ENCODE measurements at regions not wholly inside any gene's neighbourhood (a gene's known extent, or its start where the extent isn't known, plus 50 kb on each side); places are given as distances from the start of the nearest gene placed in this dataset.

DNA sequence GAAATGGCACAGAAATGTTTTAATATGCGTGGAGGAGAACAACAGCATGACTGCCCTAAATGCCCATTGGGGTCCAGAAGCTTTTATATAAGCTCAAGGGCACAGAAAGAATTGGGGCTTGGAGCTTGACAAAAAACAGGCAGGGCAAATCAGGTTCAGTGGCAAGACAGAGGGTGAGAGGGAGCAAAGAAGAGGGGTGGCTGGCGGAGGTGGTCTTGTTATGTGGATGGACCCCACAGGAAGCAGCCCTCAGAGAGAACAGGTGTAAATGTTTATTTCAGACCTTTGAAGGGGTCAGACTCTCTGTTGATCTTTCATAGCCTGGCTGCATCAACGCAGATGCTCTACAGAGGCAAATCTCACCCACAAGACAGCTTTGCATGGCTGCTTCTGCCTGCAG is 213.1 kb upstream of the B3GAT1 start:
- no peak overlapping the region for H3K4me3 ChIP-seq (ENCODE audit: low read depth, low read length)
- no peaks in the 10 kb centered on the region for H3K4me1 ChIP-seq (ENCODE audit: control insufficient read depth, insufficient read depth, low read length)
- ChIA-PET POLR2A (no interaction called here), CTCF (interaction anchor here (0.6 to 1.7 kb wide), 2 partner anchors 14 to 33 kb away, joined by 3 to 4 read pairs; no protein-coding TSS in a partner anchor)
- no peaks in the 10 kb centered on the region for H3K9me3 ChIP-seq (ENCODE audit: control insufficient read depth, insufficient read depth, low read depth, low read length)
- TF ChIP-seq ZBTB7A (tag by site-specific recombination; IDR thresholded peaks at IDR 0.05; ENCODE audit: low read depth), result no peak
- TF ChIP-seq ZNF571 (tag by site-specific recombination; IDR thresholded peaks at IDR 0.05), result no peak
- TF ChIP-seq, protein P1, sequence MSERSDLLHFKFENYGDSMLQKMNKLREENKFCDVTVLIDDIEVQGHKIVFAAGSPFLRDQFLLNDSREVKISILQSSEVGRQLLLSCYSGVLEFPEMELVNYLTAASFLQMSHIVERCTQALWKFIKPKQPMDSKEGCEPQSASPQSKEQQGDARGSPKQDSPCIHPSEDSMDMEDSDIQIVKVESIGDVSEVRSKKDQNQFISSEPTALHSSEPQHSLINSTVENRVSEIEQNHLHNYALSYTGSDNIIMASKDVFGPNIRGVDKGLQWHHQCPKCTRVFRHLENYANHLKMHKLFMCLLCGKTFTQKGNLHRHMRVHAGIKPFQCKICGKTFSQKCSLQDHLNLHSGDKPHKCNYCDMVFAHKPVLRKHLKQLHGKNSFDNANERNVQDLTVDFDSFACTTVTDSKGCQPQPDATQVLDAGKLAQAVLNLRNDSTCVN (tag by site-specific recombination; optimal IDR thresholded peaks at IDR 0.05), result no peak
- TF ChIP-seq ZNF561 (tag by site-specific recombination; IDR thresholded peaks at IDR 0.05; ENCODE audit: borderline replicate concordance), result no peak
- TF ChIP-seq, protein P2, sequence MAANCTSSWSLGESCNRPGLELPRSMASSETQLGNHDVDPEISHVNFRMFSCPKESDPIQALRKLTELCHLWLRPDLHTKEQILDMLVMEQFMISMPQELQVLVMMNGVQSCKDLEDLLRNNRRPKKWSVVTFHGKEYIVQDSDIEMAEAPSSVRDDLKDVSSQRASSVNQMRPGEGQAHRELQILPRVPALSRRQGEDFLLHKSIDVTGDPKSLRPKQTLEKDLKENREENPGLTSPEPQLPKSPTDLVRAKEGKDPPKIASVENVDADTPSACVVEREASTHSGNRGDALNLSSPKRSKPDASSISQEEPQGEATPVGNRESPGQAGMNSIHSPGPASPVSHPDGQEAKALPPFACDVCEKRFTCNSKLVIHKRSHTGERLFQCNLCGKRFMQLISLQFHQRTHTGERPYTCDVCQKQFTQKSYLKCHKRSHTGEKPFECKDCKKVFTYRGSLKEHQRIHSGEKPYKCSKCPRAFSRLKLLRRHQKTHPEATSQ (tag by site-specific recombination; IDR thresholded peaks at IDR 0.05), result no peak
- no peak for TF ChIP-seq YY1 (tag by site-specific recombination; IDR thresholded peaks at IDR 0.05)
- TF ChIP-seq, protein P3, sequence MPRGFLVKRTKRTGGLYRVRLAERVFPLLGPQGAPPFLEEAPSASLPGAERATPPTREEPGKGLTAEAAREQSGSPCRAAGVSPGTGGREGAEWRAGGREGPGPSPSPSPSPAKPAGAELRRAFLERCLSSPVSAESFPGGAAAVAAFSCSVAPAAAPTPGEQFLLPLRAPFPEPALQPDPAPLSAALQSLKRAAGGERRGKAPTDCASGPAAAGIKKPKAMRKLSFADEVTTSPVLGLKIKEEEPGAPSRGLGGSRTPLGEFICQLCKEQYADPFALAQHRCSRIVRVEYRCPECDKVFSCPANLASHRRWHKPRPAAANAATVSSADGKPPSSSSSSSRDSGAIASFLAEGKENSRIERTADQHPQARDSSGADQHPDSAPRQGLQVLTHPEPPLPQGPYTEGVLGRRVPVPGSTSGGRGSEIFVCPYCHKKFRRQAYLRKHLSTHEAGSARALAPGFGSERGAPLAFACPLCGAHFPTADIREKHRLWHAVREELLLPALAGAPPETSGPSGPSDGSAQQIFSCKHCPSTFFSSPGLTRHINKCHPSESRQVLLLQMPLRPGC (tag by site-specific recombination; IDR thresholded peaks at IDR 0.05), result no peak
- TF ChIP-seq WT1 (tag by site-specific recombination; IDR thresholded peaks at IDR 0.05), result no peak
- TF ChIP-seq KLF10 (tag by site-specific recombination; IDR thresholded peaks at IDR 0.05), result no peak
- no peak for TF ChIP-seq ZNF677 (tag by site-specific recombination; IDR thresholded peaks at IDR 0.05)
- no peak for TF ChIP-seq PRDM1 (tag by site-specific recombination; IDR thresholded peaks at IDR 0.05)
- no peak for TF ChIP-seq ZNF555 (tag by site-specific recombination; conservative IDR thresholded peaks at IDR 0.05)
- no peak for TF ChIP-seq REPIN1 (tag by site-specific recombination; IDR thresholded peaks at IDR 0.05; ENCODE audit: low read depth)
- H3K27ac ChIP-seq (ENCODE audit: extremely low read depth, low read depth, low read length), result no peak overlapping the region
- no peaks in the 10 kb centered on the region for H3K36me3 ChIP-seq (ENCODE audit: control insufficient read depth in 2 of 2, insufficient read depth in 1 of 2, low read length in 2 of 2)

DNA sequence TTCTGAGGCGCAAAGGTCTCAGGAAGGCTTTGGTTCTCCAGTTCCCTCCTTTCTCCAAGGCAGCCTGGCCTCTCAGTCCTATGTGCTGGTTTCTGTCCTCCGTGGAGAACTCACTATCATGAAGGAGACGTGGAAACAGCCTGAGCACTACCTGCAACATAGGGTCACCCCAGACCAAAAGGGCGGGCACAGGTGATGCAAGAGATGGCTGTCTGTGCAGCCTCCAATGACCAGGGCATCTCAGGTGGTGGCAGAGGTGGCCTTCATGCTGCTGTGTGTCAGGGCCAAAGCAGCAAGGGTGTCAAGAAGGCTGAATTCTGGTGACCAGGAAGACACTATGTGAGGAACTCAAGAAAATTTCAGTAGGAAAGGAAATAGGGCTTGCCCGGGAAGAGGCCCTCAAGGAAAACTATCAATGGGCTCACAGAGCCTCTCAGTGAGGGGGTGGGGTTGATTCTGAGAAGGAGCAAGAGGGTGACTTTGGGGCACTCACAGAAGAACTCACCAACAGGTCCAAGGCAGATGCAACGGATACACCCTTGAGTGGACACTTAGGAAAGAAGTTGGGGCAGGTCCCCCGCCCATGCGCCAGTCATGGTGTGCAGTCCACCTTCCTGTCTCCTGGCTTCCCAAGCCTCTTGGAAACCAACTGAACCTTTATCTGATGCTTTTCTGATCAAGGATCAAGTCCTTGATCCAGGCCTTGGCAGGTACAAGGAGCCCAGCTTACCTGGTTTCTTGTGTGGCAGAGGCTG is 212.3 kb upstream of the B3GAT1 start:
- no peak for TF ChIP-seq ZNF610 (tag by site-specific recombination; IDR thresholded peaks at IDR 0.05; ENCODE audit: borderline replicate concordance)
- no peak for TF ChIP-seq ZNF114 (tag by site-specific recombination; IDR thresholded peaks at IDR 0.05)
- TF ChIP-seq ZNF324 (tag by site-specific recombination; IDR thresholded peaks at IDR 0.05), result no peak
- no peak for TF ChIP-seq ZNF423 (tag by site-specific recombination; IDR thresholded peaks at IDR 0.05)
- TF ChIP-seq, protein P4, sequence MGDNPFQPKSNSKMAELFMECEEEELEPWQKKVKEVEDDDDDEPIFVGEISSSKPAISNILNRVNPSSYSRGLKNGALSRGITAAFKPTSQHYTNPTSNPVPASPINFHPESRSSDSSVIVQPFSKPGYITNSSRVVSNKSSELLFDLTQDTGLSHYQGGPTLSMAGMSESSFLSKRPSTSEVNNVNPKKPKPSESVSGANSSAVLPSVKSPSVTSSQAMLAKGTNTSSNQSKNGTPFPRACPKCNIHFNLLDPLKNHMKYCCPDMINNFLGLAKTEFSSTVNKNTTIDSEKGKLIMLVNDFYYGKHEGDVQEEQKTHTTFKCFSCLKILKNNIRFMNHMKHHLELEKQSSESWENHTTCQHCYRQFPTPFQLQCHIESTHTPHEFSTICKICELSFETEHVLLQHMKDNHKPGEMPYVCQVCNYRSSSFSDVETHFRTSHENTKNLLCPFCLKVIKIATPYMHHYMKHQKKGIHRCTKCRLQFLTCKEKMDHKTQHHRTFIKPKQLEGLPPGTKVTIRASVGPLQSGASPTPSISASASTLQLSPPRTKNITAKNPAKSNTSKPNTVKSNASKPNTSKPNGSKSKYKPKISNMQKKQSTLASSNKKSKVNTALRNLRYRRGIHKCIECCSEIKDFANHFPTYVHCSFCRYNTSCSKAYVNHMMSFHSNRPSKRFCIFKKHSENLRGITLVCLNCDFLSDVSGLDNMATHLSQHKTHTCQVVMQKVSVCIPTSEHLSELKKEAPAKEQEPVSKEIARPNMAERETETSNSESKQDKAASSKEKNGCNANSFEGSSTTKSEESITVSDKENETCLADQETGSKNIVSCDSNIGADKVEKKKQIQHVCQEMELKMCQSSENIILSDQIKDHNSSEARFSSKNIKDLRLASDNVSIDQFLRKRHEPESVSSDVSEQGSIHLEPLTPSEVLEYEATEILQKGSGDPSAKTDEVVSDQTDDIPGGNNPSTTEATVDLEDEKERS (tag by site-specific recombination; IDR thresholded peaks at IDR 0.05), result no peak
- no peak for TF ChIP-seq ZNF585B (tag by site-specific recombination; IDR thresholded peaks at IDR 0.05)
- TF ChIP-seq ZNF211 (tag by site-specific recombination; IDR thresholded peaks at IDR 0.05; ENCODE audit: low read depth), result no peak
- TF ChIP-seq SP3 (tag by site-specific recombination; IDR thresholded peaks at IDR 0.05), result no peak
- TF ChIP-seq ZNF654 (tag by site-specific recombination; IDR thresholded peaks at IDR 0.05; ENCODE audit: low read depth), result no peak
- TF ChIP-seq KLF9 (tag by site-specific recombination; IDR thresholded peaks at IDR 0.05; ENCODE audit: low read depth), result no peak
- no peak for TF ChIP-seq BCL11A (tag by site-specific recombination; IDR thresholded peaks at IDR 0.05; ENCODE audit: low read depth)
- TF ChIP-seq, protein P5, sequence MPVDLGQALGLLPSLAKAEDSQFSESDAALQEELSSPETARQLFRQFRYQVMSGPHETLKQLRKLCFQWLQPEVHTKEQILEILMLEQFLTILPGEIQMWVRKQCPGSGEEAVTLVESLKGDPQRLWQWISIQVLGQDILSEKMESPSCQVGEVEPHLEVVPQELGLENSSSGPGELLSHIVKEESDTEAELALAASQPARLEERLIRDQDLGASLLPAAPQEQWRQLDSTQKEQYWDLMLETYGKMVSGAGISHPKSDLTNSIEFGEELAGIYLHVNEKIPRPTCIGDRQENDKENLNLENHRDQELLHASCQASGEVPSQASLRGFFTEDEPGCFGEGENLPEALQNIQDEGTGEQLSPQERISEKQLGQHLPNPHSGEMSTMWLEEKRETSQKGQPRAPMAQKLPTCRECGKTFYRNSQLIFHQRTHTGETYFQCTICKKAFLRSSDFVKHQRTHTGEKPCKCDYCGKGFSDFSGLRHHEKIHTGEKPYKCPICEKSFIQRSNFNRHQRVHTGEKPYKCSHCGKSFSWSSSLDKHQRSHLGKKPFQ (tag by site-specific recombination; IDR thresholded peaks at IDR 0.05), result no peak
- no peak for TF ChIP-seq RBAK (tag by site-specific recombination; IDR thresholded peaks at IDR 0.05)
- TF ChIP-seq ZNF169 (tag by site-specific recombination; IDR thresholded peaks at IDR 0.05), result no peak
- ChIA-PET CTCF (interaction anchor here (0.6 kb wide), 1 partner anchor 14 kb away, joined by 4 read pairs; no protein-coding TSS in a partner anchor), POLR2A (no interaction called here)
- no peaks in the 10 kb centered on the region for H3K4me1 ChIP-seq (ENCODE audit: control insufficient read depth, insufficient read depth, low read length)
- H3K9me3 ChIP-seq (ENCODE audit: control insufficient read depth, insufficient read depth, low read depth, low read length), result no peaks in the 10 kb centered on the region
- H3K27ac ChIP-seq (ENCODE audit: extremely low read depth, low read depth, low read length), result no peak overlapping the region
- H3K36me3 ChIP-seq (ENCODE audit: control insufficient read depth in 2 of 2, insufficient read depth in 1 of 2, low read length in 2 of 2), result no peaks in the 10 kb centered on the region
- no peak overlapping the region for H3K4me3 ChIP-seq (ENCODE audit: low read depth, low read length)

All from HEK293 (cell line).